Type B pancreatic cell (in vitro differentiated cells): ENCODE measurements at regions not wholly inside any gene's neighbourhood (a gene's known extent, or its start where the extent isn't known, plus 50 kb on each side); places are given as distances from the start of the nearest gene placed in this dataset.

Source experiments
- DNase-seq: peaks from one replicate; pipeline ENCODE4 v3.0.0; 2021; ENCODE audit warnings: mixed read lengths; ENCODE audit not compliant: unreplicated experiment; ENCODE audit errors: extremely low spot score
- H3K27ac Mint-ChIP-seq: 2 replicates; pipeline ENCODE4 v1.8.0; 2021; ENCODE audit warnings: mild to moderate bottlenecking, mixed read lengths
- H3K27me3 Mint-ChIP-seq: 2 replicates; pipeline ENCODE4 v1.8.0; 2021; ENCODE audit warnings: mixed read lengths
- H3K36me3 Mint-ChIP-seq: 2 replicates; pipeline ENCODE4 v1.8.0; 2021; ENCODE audit warnings: mixed read lengths
- H3K4me1 Mint-ChIP-seq: one replicate; pipeline ENCODE4 v1.8.0; 2021; ENCODE audit warnings: mixed read lengths; ENCODE audit not compliant: unreplicated experiment
- H3K4me3 Mint-ChIP-seq: 2 replicates; pipeline ENCODE4 v1.8.0; 2021; ENCODE audit warnings: mild to moderate bottlenecking, mixed read lengths
- H3K9me3 Mint-ChIP-seq: 2 replicates; pipeline ENCODE4 v1.8.0; 2021; ENCODE audit warnings: mixed read lengths
- TF ChIP-seq, protein P1 (sequence below): fragments of 200-600 bp; sonication (generic); conservative IDR thresholded peaks from 2 replicates; pipeline ENCODE4 v1.5.0; 2021; ENCODE audit warnings: antibody characterized with exemption, mild to moderate bottlenecking

DNA sequence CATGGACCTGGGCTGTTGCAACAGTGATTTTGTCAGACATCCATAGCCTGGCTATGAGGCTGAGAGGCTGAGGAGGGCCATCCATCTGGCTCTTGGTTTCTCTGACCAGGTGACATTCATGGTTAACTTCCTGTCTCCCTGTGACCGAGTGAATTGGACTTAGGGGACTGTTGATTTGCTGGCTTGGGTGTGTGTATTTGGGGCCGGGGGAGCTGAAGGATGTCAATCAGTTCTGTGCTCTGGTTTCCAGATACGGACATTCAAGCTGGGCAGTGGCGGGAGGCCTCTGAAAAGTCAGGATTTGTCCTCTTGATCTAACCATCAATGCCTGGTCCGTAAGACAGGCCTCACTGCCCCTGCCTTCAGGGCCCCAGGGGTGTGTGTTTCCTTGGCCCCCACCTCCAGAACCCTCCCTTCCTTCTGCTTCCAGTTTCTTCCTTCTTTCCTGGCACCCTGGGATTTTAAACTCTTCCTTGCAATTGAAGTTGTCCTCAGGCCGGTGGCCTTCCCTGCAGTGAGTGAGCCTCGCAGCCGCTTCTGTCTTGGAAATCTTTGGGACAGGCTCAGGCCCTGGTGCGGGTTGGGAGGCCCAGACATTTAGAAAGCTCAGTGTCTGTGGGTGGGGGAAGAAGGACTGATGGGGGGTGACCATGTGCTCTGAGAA, 54.7 kb upstream of the HAAO start:
- Mint-ChIP-seq H3K27ac (no peak overlapping the region), H3K36me3 (peaks cover 4% of the 10 kb centered on the region), H3K4me1 (peaks cover 41% of the 10 kb centered on the region), H3K27me3 (no peaks in the 10 kb centered on the region), H3K9me3 (no peaks in the 10 kb centered on the region), H3K4me3 (no peak overlapping the region)
- TF ChIP-seq, protein P1, sequence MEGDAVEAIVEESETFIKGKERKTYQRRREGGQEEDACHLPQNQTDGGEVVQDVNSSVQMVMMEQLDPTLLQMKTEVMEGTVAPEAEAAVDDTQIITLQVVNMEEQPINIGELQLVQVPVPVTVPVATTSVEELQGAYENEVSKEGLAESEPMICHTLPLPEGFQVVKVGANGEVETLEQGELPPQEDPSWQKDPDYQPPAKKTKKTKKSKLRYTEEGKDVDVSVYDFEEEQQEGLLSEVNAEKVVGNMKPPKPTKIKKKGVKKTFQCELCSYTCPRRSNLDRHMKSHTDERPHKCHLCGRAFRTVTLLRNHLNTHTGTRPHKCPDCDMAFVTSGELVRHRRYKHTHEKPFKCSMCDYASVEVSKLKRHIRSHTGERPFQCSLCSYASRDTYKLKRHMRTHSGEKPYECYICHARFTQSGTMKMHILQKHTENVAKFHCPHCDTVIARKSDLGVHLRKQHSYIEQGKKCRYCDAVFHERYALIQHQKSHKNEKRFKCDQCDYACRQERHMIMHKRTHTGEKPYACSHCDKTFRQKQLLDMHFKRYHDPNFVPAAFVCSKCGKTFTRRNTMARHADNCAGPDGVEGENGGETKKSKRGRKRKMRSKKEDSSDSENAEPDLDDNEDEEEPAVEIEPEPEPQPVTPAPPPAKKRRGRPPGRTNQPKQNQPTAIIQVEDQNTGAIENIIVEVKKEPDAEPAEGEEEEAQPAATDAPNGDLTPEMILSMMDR: no peak
- no peak for DNase-seq

DNA sequence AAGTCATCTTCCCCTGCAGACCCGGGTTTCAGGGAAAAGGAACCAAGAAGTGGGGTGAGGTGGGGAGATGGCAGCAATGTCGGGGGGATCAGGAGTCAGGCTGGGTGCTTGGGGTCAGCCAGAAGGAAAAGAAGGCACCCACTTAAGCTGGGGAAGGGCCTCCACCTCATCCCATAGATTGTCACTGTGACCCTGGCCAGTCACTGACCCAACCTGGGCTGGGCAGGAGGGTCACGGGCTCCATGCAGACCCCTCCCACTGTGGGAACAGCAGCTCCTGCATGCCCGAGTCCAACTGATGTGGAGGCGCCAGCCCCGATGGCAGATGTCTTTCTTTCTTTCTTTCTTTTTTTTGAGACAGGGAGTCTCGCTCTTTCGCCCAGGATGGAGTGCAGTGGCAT, 53.6 kb upstream of the HAAO start:
- no peaks in the 10 kb centered on the region for H3K27me3 Mint-ChIP-seq
- H3K4me1 Mint-ChIP-seq: peaks cover 44% of the 10 kb centered on the region

DNA sequence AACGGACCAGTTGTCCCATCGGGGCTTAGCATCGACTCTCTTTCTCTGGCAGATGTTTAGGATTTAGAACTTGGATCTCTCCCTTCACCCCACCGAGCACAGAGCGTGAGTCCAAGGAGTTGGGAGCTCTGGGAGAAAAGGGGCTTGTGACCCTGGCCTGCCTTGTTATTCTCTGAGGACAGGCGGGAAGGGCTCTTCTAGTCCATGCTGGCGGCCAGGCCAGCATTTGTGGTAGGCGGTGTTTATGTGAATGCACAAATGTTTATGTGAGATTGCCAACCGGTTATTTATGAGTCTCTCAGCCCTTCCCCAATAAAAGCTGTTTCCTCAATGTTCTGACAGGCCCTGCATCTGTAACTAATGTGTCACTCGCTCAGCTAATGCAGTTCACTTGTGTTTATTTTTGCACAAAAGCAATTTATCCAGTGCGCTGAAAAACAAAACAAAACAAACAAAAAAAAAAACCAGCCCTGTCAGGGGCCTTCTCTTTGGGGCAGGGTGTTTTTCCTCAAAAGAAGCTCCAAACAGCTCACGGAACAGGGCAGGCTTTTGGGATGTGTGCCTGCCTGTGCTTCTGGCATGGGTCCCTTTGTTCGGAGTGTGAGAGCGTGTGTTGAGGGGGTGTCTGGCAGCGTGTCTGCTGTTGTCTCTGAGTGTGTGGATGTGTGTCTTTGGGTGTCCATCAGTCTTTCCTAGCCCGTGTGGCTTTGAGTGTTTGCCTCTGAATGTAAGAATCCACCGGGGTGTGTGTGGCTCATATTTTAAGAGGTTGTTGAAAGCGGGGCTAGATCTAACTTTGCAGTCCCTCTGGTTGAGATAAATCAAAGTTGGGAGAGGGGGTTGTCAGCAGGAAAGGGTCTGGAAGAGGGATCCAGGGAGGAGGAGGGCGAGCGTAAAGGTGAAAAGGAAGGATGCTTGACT, 52.8 kb upstream of the HAAO start:
- DNase-seq: no peak
- Mint-ChIP-seq H3K27me3 (no peaks in the 10 kb centered on the region), H3K27ac (peak overlapping the region; percentile 65), H3K4me1 (peaks cover 48% of the 10 kb centered on the region), H3K9me3 (no peaks in the 10 kb centered on the region), H3K36me3 (peaks cover 4% of the 10 kb centered on the region), H3K4me3 (peak overlapping the region; percentile 20)
- TF ChIP-seq, protein P1: no peak

More for the DNA sequence above, 53.6 kb upstream of the HAAO start:
- Mint-ChIP-seq H3K27ac (peak overlapping the region; percentile 65), H3K9me3 (no peaks in the 10 kb centered on the region), H3K36me3 (peaks cover 4% of the 10 kb centered on the region), H3K4me3 (no peak overlapping the region)
- TF ChIP-seq, protein P1: no peak
- no peak for DNase-seq

DNA sequence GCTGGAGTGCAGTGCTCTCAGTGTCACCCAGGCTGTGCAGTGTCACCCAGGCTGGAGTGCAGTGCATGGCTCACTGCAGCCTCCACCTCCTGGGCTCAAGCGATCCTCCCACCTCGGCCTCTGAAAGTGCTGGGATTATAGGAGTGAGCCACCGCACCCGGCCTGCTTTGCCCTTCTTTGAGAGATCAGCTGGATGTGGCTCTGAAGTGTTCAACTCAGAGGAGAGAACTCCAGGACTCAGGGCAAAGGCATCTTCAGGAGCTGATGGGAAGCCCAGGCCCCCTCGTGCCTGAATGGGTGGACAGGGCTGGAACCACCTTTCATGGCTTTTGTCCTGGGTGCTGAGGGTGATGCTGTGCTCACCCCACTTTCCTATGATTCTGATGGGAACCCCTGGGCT, 52.0 kb upstream of the HAAO start:
- TF ChIP-seq, protein P1: no peak
- Mint-ChIP-seq H3K9me3 (no peaks in the 10 kb centered on the region), H3K27ac (peak overlapping the region; percentile 12), H3K4me3 (no peak overlapping the region), H3K4me1 (peaks cover 53% of the 10 kb centered on the region), H3K27me3 (no peaks in the 10 kb centered on the region), H3K36me3 (peaks cover 4% of the 10 kb centered on the region)
- no peak for DNase-seq

DNA sequence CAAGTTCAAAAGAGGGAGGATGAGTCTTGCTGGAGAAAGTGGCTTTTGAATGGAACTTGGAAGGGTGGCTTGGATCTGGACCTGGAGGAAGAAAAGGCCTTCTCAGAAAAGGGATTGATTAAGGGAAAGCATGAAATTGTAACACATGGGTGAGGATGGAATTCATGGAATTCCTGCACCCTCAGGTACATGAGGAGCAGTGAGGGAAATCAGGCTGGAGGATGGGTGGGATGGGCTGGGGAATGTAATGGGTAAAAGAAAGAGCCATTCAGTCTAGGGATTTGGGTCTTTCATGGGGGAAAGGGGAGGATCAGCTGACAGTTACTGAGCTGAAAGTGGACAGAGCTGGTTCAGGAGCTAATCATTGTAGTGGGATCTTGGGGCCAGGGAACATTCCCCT, 51.2 kb upstream of the HAAO start:
- no peak overlapping the region for H3K27ac Mint-ChIP-seq
- peaks cover 53% of the 10 kb centered on the region for H3K4me1 Mint-ChIP-seq
- no peaks in the 10 kb centered on the region for H3K27me3 Mint-ChIP-seq
- H3K9me3 Mint-ChIP-seq: no peaks in the 10 kb centered on the region
- DNase-seq: no peak
- H3K36me3 Mint-ChIP-seq: peaks cover 4% of the 10 kb centered on the region
- H3K4me3 Mint-ChIP-seq: no peak overlapping the region
- TF ChIP-seq, protein P1: no peak
